HepG2 (cell line): ENCODE measurements at regions not wholly inside any gene's neighbourhood (a gene's known extent, or its start where the extent isn't known, plus 50 kb on each side); places are given as distances from the start of the nearest gene placed in this dataset.

Experiments used
- ATAC-seq: fragments of 200-7000 bp; cut with Tn5 transposase; 3 replicates; pipeline ENCODE4 v1.9.1; 2020; ENCODE audit warnings: mild to moderate bottlenecking, moderate library complexity
- BruUV-seq: library from RNA; stranded (reverse); fragments of 400-500 nt; replicated peaks from 2 replicates; lab custom pipeline; 2021; lab: Mats Ljungman, UMichigan
- CTCF ChIA-PET: fragments of 300-600 bp; formaldehyde crosslinking; extraction: SDS; loops from one replicate; lab custom pipeline; 2021; ENCODE audit warnings: low total read pairs, inconsistent platforms, low intra/inter-chr PET ratio; lab: Yijun Ruan, JAX
- POLR2A ChIA-PET: fragments of 350-600 bp; sonication (Branson Sonifier 250); formaldehyde crosslinking; loops from one replicate; lab custom pipeline; 2020; ENCODE audit warnings: antibody characterized with exemption, inconsistent platforms; lab: Yijun Ruan, JAX
- DNase-seq: peaks from one replicate; pipeline ENCODE4 v3.0.0-alpha.2; 2015; ENCODE audit warnings: low spot score
- FAIRE-seq: peaks from 3 replicates; lab custom pipeline; 2011; peaks lifted over from hg19 to GRCh38; lab: Jason Lieb, UNC
- H2AFZ ChIP-seq: one replicate; pipeline ENCODE4 v1.6.1; 2011; ENCODE audit warnings: low read length, inconsistent platforms
- H3K27ac ChIP-seq: fragments of 300-600 bp; 3 replicates; pipeline ENCODE4 v1.8.0; 2011; ENCODE audit warnings: mixed run types, mild to moderate bottlenecking, mixed read lengths, low read length, inconsistent platforms; ENCODE audit not compliant: insufficient read depth; ENCODE audit errors: extremely low read length
- H3K27me3 ChIP-seq, 2 experiments: fragments of 200-600 bp in 1 of 2; 2 replicates in 1 of 2; 3 replicates in 1 of 2; pipeline versions ENCODE4 v1.6.0 to v1.8.0; 2011; ENCODE audit warnings: low read length in 2 of 2, mild to moderate bottlenecking in 2 of 2, moderate library complexity in 2 of 2, inconsistent platforms in 1 of 2; ENCODE audit not compliant: insufficient read depth in 2 of 2, control insufficient read depth in 1 of 2
- H3K36me3 ChIP-seq, 2 experiments: fragments of 200-600 bp in 1 of 2; replicated peaks in 1 of 2; 2 replicates in 1 of 2; 3 replicates in 1 of 2; pipeline versions ENCODE4 v1.5.1 to v1.8.0; 2011; ENCODE audit warnings: low read length in 2 of 2, inconsistent platforms in 1 of 2; ENCODE audit not compliant: insufficient read depth in 2 of 2, control insufficient read depth in 1 of 2
- H3K4me1 ChIP-seq: 2 replicates; pipeline ENCODE4 v1.5.1; 2012; ENCODE audit warnings: low read length, inconsistent platforms; ENCODE audit not compliant: insufficient read depth
- H3K4me2 ChIP-seq: 2 replicates; pipeline ENCODE4 v1.6.0; 2011; ENCODE audit warnings: low read depth, low read length, inconsistent platforms
- H3K4me3 ChIP-seq, 3 experiments: fragments of 200-600 bp in 1 of 3; sonication (generic), shearing (Covaris generic) in 1 of 3; replicated peaks in 1 of 3; 2 replicates each; pipeline ENCODE4 v1.5.1; 2011 to 2016; ENCODE audit warnings: low read length in 3 of 3, inconsistent platforms in 2 of 3, low read depth in 2 of 3, mild to moderate bottlenecking in 2 of 3, control low read depth in 1 of 3, mixed read lengths in 1 of 3; ENCODE audit not compliant: insufficient read depth in 1 of 3
- H3K79me2 ChIP-seq: one replicate; pipeline ENCODE4 v1.6.1; 2011; ENCODE audit warnings: low read length, inconsistent platforms; ENCODE audit not compliant: insufficient read depth
- H3K9ac ChIP-seq: 2 replicates; pipeline ENCODE4 v1.6.0; 2011; ENCODE audit warnings: mild to moderate bottlenecking, low read depth, low read length, inconsistent platforms; ENCODE audit not compliant: insufficient read depth
- H3K9me3 ChIP-seq: 2 replicates; pipeline ENCODE4 v1.5.1; 2012; ENCODE audit warnings: mild to moderate bottlenecking, low read length
- H4K20me1 ChIP-seq: 2 replicates; pipeline ENCODE4 v1.6.0; 2011; ENCODE audit warnings: inconsistent platforms, mild to moderate bottlenecking, low read length, moderate library complexity; ENCODE audit not compliant: insufficient read depth
- MTF1 ChIP-seq: sonication (generic); formaldehyde crosslinking; IDR thresholded peaks from 2 replicates; pipeline ENCODE4 v1.5.0; 2020; ENCODE audit warnings: missing genetic modification reagents
- NFE2L2 ChIP-seq: fragments of 150-350 bp; IDR thresholded peaks from 2 replicates; pipeline ENCODE4 v1.6.1; 2014; ENCODE audit warnings: low read length
- SIX4 ChIP-seq: sonication (generic); formaldehyde crosslinking; IDR thresholded peaks from 2 replicates; pipeline ENCODE4 v1.4.0; 2020; ENCODE audit warnings: missing genetic modification reagents
- ZNF235 ChIP-seq: sonication (generic); formaldehyde crosslinking; IDR thresholded peaks from 2 replicates; pipeline ENCODE4 v1.8.1; 2023; ENCODE audit warnings: mild to moderate bottlenecking, missing genetic modification reagents, borderline replicate concordance
- ZNF574 ChIP-seq: sonication (generic); formaldehyde crosslinking; IDR thresholded peaks from 2 replicates; pipeline ENCODE4 v1.4.0; 2020; ENCODE audit warnings: missing genetic modification reagents
- ZNF768 ChIP-seq: sonication (generic); formaldehyde crosslinking; IDR thresholded peaks from 2 replicates; pipeline ENCODE4 v1.4.0; 2020; ENCODE audit warnings: missing genetic modification reagents
- WGBS: methylation state at CpG from one replicate; pipeline ENCODE4 v1.1.6; 2017; ENCODE audit warnings: low lambda C conversion rate; 5-methylcytosine and 5-hydroxymethylcytosine counted together
- in situ Hi-C: cut with HindIII; loops from 2 replicates; pipeline ENCODE4 v1.10.0; 2017; ENCODE audit warnings: low pct_unique_long_range_greater_than_20kb; ENCODE audit not compliant: extremely low pct_ligation_motif_present
- intact Hi-C: fragments of 100-400 bp; cut with micrococcal nuclease; formaldehyde crosslinking; loops from one replicate; pipeline ENCODE4 v1.10.0; 2022; ENCODE audit not compliant: unreplicated experiment
- TF ChIP-seq, protein P1 (sequence below): sonication (generic); formaldehyde crosslinking; conservative IDR thresholded peaks from 2 replicates; pipeline ENCODE4 v1.8.0; 2022; ENCODE audit warnings: missing genetic modification reagents

GRCh38 chr15:69697916-69698315 is 245.3 kb downstream of the RPLP1 start (continued):
- TF ChIP-seq ZNF574 (CRISPR knock-in tag) (no peak), ZNF235 (CRISPR knock-in tag) (no peak), SIX4 (CRISPR knock-in tag) (no peak), MTF1 (CRISPR knock-in tag) (no peak), NFE2L2 (no peak)
- TF ChIP-seq, protein P1, sequence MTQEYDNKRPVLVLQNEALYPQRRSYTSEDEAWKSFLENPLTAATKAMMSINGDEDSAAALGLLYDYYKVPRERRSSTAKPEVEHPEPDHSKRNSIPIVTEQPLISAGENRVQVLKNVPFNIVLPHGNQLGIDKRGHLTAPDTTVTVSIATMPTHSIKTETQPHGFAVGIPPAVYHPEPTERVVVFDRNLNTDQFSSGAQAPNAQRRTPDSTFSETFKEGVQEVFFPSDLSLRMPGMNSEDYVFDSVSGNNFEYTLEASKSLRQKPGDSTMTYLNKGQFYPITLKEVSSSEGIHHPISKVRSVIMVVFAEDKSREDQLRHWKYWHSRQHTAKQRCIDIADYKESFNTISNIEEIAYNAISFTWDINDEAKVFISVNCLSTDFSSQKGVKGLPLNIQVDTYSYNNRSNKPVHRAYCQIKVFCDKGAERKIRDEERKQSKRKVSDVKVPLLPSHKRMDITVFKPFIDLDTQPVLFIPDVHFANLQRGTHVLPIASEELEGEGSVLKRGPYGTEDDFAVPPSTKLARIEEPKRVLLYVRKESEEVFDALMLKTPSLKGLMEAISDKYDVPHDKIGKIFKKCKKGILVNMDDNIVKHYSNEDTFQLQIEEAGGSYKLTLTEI (CRISPR knock-in tag): no peak

DNA sequence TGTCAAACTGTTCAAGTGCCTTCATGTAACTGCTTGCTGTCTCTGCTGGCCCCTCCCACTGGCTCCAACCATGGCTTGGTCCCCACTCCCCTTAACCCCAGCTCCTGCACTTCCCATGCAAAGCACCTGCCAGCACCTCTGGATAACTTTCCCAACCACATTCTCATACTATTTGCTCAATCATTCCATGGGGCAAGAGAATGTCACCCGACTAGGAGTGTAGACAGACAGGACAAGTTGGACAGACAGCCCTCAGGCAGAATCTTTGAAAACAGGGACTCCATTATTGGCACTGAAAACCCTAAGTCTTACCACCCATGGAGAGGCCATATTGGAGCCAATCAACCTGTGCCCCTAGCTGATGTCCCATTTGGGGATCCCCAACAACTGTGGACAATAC is 246.5 kb downstream of the RPLP1 start:
- FAIRE-seq: no peak
- intact Hi-C loops (no loop called here), in situ Hi-C loops (no loop called here)
- no peak for TF ChIP-seq ZNF768 (CRISPR knock-in tag)
- TF ChIP-seq, all 625 proteins: peak for 0
- ChIA-PET POLR2A (no interaction called here), CTCF (no interaction called here)
- no peaks in the 10 kb centered on the region for H3K36me3 ChIP-seq
- no peaks in the 10 kb centered on the region for H3K79me2 ChIP-seq
- no peak overlapping the region for H3K4me3 ChIP-seq
- 0% methylated on average over 1 of the region's 1 CpG for WGBS
- no peaks in the 10 kb centered on the region for H4K20me1 ChIP-seq
- no TSS peak for BruUV-seq
- DNase-seq (no peak), ATAC-seq (no peak)
- no peak overlapping the region for H3K4me2 ChIP-seq
- peaks cover 3 to 58% of the 10 kb centered on the region in 2 experiments for H3K27me3 ChIP-seq
- no peak overlapping the region for H2AFZ ChIP-seq
- no peaks in the 10 kb centered on the region for H3K9me3 ChIP-seq
- no peak overlapping the region for H3K9ac ChIP-seq
- H3K27ac ChIP-seq: no peak overlapping the region
- H3K4me1 ChIP-seq: no peaks in the 10 kb centered on the region
